HK-2 (cell line): ENCODE measurements at regions not wholly inside any gene's neighbourhood (a gene's known extent, or its start where the extent isn't known, plus 50 kb on each side); places are given as distances from the start of the nearest gene placed in this dataset.
"Not testable (repeated sequence)": the region's sequence is repeated elsewhere in the genome, so short reads cannot be mapped to it uniquely, and the experiment has no call there.

Experiments used
- DNase-seq: peaks from one replicate; pipeline ENCODE4 v3.0.0-alpha.2; 2018; ENCODE audit not compliant: unreplicated experiment

DNA sequence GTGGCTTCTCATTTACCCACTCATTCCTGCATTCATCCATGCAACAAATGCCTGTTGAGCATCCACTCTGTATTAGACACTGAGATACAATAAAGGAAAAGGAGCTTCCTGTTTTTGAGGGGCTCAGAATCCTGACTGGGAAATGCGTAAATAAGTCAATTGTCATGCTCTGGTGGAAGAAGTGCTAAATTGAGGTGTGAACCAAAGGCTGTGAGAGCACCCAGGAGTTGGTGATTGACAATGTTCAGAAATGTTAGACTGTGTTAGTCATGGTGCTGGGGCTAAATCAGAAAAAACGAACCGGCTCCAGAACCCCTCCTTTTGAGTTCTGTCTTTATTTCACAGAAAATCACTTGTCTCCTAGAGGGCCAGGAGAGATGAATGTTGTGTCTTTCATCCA is 558.6 kb upstream of the SGCD start:
- no peak for DNase-seq

GRCh38 chr5:155772009-155772662 is 554.8 kb upstream of the SGCD start:
- DNase-seq = no peak

DNA sequence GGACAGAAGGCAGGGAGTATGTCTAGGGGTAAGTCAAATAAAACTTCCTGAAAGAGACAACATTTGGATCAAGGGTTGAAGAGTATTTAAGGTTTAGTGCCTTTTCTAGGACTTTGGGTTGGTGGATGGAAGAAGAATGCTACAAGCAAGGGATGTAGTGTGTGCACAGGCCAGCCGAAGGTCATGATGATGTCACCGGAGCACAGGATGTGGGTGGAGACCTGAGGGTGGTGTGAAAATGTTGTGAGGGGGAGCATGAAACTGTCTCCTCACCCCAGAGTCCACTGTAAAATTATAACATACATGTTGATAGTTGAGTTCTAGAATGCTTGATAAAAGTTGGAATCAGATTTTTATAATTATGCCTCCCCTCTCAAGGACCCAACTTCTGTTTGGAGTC is 553.3 kb upstream of the SGCD start:
- no peak for DNase-seq

DNA sequence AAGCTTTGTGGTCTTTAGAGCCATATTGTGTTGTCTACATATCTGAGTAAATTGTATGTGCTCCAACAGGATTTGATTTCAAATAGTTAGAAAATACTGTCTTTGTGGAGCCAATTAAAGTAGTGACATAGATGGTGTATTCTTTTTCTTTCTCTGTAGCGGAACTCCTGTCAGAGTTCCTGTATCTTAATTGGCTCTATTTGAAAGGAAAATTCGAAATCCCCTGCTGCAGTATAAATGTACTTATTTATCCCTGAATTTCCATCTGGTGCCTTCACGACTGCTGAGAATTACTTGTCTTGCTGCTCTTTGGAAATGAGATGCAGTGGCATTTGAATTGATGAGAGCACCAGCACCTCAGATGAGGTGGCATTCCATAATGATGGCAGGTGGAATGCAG is 546.7 kb upstream of the SGCD start:
- no peak for DNase-seq

GRCh38 chr5:155783246-155783645 is 543.7 kb upstream of the SGCD start:
- no peak for DNase-seq

DNA sequence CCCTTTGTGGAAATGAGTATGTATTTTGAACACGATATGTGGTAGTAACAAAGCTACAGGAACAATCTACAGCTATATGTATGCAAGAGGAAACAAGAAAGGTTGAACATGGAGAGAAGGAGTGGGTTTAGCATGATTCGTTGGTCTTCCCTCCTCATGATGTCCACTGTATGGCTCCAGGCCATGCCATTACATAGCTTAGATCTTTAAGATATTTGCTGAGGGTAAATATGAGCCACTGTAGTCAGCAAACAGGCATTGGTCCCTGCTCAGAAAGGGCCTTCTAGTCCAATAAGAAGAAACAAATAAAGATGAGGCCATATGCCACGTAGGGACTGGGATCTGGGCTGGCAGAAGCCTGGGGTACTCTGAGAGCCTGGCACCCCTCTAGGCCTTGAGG is 543.2 kb upstream of the SGCD start:
- no peak for DNase-seq

DNA sequence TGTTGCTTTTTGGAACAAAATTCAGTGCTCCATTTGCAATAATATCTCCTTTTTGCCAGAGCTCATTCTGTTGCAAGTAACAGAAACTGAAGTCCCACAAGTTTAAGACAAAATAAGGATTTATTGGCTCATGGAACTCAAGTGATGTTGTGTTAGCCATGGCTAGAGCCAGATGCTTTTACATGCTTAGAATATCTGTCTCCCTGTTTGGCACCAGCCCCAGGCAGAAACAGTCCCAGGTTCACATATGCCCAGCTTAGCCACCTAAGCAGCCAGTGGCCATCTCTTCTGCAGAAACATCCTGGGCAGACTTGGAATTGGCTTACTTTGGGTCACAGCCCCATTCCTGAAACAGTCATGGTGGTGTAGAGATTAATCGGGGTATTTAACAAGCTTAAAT is 540.9 kb upstream of the SGCD start:
- DNase-seq = no peak

- no peak for DNase-seq
Observed at GRCh38 chr5:155792873-155793272, 534.1 kb upstream of the SGCD start.

DNA sequence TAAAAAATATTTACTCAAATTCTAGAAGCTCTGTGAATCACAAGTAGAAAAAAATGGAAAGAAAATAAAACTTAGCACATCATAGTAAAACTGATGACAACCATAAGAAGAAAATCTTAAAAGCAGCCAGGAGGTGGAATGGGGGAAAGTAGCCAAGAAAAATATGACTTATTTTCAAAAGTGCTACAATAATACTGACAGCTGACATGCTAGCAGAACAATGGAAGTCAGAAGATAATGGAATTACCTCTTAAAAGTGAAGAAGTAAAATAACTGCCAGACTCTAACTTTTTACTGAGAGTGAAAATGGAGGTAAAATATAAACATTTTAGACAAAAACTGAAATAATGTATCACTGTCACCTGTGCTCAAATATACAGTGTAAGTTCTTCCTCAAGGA is 532.2 kb upstream of the SGCD start:
- DNase-seq = no peak

GRCh38 chr5:155799308-155799707 is 527.7 kb upstream of the SGCD start:
- DNase-seq = no peak

DNA sequence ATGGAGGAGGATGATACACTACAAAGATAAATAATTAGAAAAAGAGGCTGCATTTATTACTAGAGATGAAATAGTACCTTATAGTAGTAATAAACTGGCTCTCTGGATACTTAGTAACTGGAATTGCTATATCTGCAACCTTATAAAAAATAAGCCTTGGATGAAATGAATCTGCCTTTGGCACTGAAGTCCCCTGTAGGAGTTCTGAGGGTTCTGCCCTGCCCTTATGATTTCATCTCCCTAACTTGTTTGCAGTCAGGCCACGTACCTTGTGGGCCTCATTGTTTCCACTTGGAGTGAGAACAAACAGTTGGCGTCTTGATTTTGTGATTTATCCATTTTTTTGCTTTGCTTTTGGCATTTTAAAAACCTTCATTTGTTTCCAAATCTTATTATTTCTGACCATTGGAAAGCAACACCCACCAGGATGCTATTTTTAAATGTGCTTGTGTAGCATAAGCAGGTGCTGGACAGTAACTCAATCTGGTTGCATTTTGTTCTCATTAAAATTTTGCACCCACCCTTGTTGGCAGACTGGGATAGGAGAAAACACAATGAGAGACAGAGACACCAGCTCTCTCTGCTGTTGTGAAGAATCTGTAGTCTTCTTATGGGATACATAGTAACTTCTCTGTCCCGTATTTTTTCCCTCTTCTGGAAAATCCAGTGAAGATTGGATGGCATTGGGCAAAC is 518.9 kb upstream of the SGCD start:
- no peak for DNase-seq

DNA sequence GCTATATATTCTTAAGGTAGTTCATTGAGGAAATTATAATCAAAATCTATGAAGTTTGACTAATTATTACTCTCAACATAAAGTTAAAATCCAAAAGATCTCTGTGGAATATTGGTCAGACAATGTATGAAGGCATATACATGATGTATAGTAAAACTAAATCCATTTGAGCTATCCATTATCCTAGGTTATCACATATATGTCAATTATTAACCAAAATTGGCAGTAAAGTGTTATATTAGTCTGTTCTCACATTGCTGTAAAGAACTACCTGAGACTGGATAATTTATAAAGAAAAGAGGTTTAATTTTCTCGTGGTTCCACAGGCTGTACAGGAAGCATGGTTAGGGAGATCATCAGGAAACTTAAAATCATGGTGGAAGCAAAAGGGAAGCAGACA is 511.7 kb upstream of the SGCD start:
- no peak for DNase-seq

GRCh38 chr5:155822177-155822576 is 504.8 kb upstream of the SGCD start:
- no peak for DNase-seq

GRCh38 chr5:155826611-155827507 is 500.1 kb upstream of the SGCD start:
- DNase-seq = no peak

GRCh38 chr5:155827508-155827815 is 499.5 kb upstream of the SGCD start:
- DNase-seq = not testable (repeated sequence)

DNA sequence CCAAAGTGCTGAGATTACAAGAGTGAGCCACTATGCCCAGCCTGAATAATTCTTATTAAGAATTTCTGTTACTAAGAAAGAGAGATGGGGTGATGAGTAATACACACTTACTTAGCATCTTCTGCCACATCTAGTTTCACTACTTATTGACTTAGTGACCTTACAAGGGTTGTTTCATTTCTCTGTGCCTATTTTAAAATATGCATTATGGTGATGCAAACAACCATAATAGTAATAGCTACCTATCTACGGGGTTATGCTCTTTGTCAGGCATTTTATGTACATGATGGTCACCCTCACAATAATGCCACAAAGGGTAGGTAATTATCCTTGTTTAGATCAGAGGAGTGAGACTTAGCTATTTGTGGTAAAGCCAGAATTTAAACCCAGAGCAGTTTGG is 499.0 kb upstream of the SGCD start:
- DNase-seq = no peak

DNA sequence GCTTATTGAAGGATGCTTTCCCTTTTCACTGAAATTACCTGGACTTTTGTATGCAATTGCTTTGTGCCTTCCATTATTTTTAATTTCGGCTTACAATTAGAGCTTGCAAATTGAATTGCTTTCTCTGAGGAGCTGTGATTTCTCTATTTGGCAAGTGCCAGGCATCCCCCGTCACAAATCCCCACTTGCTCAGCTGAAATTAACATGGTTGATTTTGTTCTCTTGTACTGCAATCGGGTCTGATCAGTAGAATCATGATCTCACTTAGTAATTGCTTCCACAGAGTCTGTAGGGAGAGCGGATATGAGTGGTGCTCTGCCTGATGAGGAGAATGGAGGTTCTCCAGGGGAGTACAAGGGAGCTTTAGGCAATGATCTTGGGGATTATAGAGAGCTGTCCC is 495.5 kb upstream of the SGCD start:
- DNase-seq = no peak

GRCh38 chr5:155833287-155833686 is 493.7 kb upstream of the SGCD start:
- no peak for DNase-seq

DNA sequence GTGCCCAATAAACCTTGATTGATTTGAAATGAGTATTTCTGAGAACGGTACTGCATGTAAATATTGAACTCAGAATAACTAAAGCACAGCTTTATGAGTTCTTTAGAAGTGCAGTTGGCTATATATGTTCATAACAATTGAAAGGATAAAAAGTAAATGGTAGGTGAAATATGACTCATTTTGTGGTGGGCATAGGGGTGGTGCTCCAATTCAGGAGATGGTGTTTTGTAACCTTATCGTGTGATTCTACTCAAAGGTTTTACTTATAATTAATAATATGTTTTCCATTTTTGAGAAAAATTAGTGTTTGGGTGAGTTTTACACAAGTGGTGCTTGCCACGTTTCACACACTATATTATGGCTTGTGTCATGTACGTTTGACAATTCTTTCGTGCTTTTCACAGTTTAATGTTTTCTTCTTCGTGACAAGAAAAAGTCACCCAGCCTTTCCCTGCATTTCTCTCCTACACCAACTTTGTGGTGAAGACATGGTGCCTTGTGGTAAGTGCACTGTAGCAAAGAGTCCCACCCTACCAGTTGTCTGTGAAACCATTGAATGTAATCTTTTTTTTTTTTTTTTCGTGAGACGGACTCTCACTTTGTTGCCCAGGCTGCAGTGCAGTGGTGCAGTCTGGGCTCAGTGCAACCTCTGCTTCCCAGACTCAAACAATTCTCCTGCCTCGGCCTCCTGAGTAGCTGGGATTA is 492.5 kb upstream of the SGCD start:
- no peak for DNase-seq

DNA sequence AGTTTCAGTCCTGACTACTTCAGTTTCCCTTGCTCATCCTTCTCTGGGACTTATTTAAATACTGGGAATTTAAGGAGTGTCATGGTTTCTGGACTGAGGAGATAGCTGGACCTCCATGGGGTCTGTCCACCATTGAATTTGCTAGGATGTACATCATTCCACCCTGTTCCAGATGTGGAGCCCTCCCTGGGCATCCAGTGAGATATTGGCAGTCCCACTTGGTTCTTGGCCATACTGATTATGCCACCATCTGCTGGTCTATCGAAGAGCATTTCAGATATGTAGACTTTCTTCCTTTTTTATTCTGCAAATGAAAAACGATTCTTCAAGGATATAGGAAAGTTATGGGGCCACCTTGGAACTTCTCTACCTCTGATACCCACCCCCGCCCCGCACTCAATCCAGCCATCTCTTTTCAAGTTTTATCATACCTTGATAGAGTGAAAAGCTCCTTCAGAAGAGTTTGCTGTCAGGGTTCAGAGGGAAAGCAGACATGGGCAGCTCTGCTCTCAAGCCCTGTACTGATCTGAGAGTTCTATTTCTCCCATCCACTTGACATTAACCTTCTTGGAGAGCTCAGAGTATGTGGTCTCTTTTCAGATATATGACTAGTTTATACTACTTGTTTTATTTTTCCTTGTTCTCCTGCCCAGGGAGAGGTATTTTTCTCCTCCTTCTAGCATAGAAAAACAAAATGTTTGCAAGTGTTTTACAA is 490.7 kb upstream of the SGCD start:
- DNase-seq = no peak

DNA sequence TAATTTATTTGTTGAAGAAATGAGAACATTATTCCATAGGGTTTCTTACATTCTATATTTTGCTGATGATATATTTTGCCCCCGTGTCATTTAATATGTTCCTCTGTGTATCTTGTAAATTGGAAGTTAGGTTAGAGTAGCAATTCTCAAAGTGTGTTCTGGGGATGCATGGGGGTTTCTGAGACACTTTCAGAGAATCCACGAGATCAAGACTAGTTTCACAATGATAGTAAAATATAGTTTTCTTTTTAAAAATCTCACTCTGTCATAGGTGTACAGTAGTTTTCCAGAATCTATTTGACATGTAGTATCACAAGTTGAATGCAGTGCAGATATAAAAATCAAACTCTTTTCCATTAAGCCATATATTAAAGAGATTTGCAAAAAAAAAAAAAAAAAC is 488.6 kb upstream of the SGCD start:
- no peak for DNase-seq
